ENCODE measurements at regions not wholly inside any gene's neighbourhood (a gene's known extent, or its start where the extent isn't known, plus 50 kb on each side); places are given as distances from the start of the nearest gene placed in this dataset.

DNA sequence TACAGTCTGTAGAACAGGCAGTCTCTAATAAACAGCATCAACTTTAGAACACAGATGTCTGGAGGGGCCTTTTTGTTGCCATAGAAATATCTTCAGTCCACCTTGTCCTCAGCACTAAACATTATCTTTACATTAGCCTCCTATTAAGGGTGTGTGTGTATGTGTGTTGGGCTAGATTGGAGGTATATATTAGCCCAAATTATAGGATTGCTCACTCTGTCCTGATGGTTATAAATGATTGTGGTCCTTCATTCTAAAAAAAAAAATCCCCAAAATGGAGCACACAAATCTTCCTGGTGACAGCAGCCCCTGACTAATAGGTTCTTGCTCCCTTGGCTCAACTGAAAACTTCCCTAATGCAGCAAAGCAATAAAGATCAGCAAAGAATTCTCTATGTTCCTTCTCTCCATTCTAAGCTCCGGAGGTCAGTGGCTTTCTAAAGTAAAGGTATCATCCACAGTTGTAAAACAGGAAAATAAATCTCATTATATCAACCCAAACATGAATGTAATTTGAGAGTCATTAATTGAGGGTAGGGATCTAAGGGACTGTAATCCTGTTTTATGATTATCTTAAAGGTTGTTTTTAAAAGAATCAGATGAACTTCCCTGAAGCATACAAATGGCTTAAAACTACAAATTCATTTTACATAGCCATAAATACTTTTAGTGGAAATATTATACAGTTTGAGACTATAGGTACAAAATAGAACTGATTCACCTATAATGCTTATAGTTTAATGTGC lies 232.7 kb downstream of the KLF12 start:
- no peak for TF ChIP-seq YY1 (IDR thresholded peaks at IDR 0.05; ENCODE audit: insufficient read depth, insufficient read length)
- no peak for TF ChIP-seq ZNF274 (IDR thresholded peaks at IDR 0.05; ENCODE audit: low read depth, low read length)
- no peak for TF ChIP-seq SUZ12 (IDR thresholded peaks at IDR 0.05; ENCODE audit: extremely low read depth, insufficient read depth, insufficient read length)
- Histone ChIP-seq H3K4me3 (ENCODE audit: insufficient read length, low read depth) (no peak overlapping the region), H3K9me3 (ENCODE audit: insufficient read depth, low read length) (no peaks in the 10 kb centered on the region), H3K27me3 (ENCODE audit: insufficient read depth, insufficient read length) (no peaks in the 10 kb centered on the region), H3K9ac (ENCODE audit: insufficient read length, low read depth) (no peak overlapping the region), H3K4me1 (ENCODE audit: insufficient read depth, insufficient read length) (no peaks in the 10 kb centered on the region), H3K36me3 (ENCODE audit: insufficient read depth, insufficient read length, low read length) (no peaks in the 10 kb centered on the region)
- DNase-seq (ENCODE audit: low read depth, low spot score): no peak

- TF ChIP-seq ZNF274 (IDR thresholded peaks at IDR 0.05; ENCODE audit: low read depth, low read length) (no peak), SUZ12 (IDR thresholded peaks at IDR 0.05; ENCODE audit: extremely low read depth, insufficient read depth, insufficient read length) (no peak), YY1 (IDR thresholded peaks at IDR 0.05; ENCODE audit: insufficient read depth, insufficient read length) (no peak)
- no peak overlapping the region for H3K4me3 ChIP-seq (ENCODE audit: insufficient read length, low read depth)
- no peak overlapping the region for H3K9ac ChIP-seq (ENCODE audit: insufficient read length, low read depth)
- H3K4me1 ChIP-seq (ENCODE audit: insufficient read depth, insufficient read length): no peaks in the 10 kb centered on the region
- no peaks in the 10 kb centered on the region for H3K9me3 ChIP-seq (ENCODE audit: insufficient read depth, low read length)
- no peak for DNase-seq (ENCODE audit: low read depth, low spot score)
- H3K36me3 ChIP-seq (ENCODE audit: insufficient read depth, insufficient read length, low read length): no peaks in the 10 kb centered on the region
- no peaks in the 10 kb centered on the region for H3K27me3 ChIP-seq (ENCODE audit: insufficient read depth, insufficient read length)
Measured at GRCh38 chr13:73900591-73900990, 233.6 kb downstream of the KLF12 start.

DNA sequence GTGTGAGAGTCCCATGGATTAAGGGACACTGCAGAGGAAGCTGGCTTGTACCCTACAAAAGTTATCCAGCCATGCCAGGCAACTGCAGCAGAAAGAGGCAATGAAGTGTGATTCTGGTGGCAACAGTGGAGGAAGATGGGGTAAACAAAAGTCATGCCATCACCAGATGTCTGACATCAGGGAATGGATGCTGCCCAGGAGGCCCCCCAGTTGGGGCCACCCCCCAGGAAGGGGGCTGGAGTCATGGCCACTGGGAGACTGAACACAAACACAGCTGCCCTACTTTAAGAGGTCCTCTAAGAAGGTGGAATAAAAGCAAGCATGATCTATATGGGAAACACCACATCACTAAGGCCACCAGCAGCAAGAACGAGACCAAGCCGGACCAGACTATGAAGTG lies 235.3 kb downstream of the KLF12 start:
- no peaks in the 10 kb centered on the region for H3K36me3 ChIP-seq (ENCODE audit: insufficient read depth, insufficient read length, low read length)
- no peaks in the 10 kb centered on the region for H3K27me3 ChIP-seq (ENCODE audit: insufficient read depth, insufficient read length)
- DNase-seq (ENCODE audit: low read depth, low spot score): no peak
- TF ChIP-seq ZNF274 (IDR thresholded peaks at IDR 0.05; ENCODE audit: low read depth, low read length) (no peak), SUZ12 (IDR thresholded peaks at IDR 0.05; ENCODE audit: extremely low read depth, insufficient read depth, insufficient read length) (no peak)
- H3K9ac ChIP-seq (ENCODE audit: insufficient read length, low read depth): no peak overlapping the region
- no peaks in the 10 kb centered on the region for H3K4me1 ChIP-seq (ENCODE audit: insufficient read depth, insufficient read length)
- H3K9me3 ChIP-seq (ENCODE audit: insufficient read depth, low read length): no peaks in the 10 kb centered on the region
- H3K4me3 ChIP-seq (ENCODE audit: insufficient read length, low read depth): no peak overlapping the region

DNA sequence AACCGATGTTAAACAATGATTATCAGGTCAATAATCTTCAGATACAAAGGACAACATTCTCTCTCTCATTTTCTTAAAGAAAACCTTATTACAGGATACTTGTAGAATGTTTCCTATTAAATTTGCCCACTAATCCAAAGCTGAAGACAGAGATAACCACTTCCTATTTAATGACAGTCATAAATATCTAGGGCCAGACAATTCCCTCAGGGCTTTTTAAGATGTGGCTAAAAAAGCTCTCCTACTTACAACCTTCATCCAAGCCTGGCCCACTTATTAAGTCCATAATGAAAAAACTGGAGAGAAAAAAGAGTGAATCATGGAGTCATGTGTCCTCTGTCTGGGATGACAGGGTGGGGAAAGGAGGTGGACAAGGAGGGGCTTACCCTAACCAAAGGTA lies 235.9 kb downstream of the KLF12 start:
- no peaks in the 10 kb centered on the region for H3K27me3 ChIP-seq (ENCODE audit: insufficient read depth, insufficient read length)
- no peak overlapping the region for H3K4me3 ChIP-seq (ENCODE audit: insufficient read length, low read depth)
- DNase-seq (ENCODE audit: low read depth, low spot score): no peak
- no peaks in the 10 kb centered on the region for H3K36me3 ChIP-seq (ENCODE audit: insufficient read depth, insufficient read length, low read length)
- no peak overlapping the region for H3K9ac ChIP-seq (ENCODE audit: insufficient read length, low read depth)
- H3K4me1 ChIP-seq (ENCODE audit: insufficient read depth, insufficient read length): no peaks in the 10 kb centered on the region
- no peak for TF ChIP-seq YY1 (IDR thresholded peaks at IDR 0.05; ENCODE audit: insufficient read depth, insufficient read length)
- TF ChIP-seq SUZ12 (IDR thresholded peaks at IDR 0.05; ENCODE audit: extremely low read depth, insufficient read depth, insufficient read length): no peak
- TF ChIP-seq ZNF274 (IDR thresholded peaks at IDR 0.05; ENCODE audit: low read depth, low read length): no peak
- no peaks in the 10 kb centered on the region for H3K9me3 ChIP-seq (ENCODE audit: insufficient read depth, low read length)

DNA sequence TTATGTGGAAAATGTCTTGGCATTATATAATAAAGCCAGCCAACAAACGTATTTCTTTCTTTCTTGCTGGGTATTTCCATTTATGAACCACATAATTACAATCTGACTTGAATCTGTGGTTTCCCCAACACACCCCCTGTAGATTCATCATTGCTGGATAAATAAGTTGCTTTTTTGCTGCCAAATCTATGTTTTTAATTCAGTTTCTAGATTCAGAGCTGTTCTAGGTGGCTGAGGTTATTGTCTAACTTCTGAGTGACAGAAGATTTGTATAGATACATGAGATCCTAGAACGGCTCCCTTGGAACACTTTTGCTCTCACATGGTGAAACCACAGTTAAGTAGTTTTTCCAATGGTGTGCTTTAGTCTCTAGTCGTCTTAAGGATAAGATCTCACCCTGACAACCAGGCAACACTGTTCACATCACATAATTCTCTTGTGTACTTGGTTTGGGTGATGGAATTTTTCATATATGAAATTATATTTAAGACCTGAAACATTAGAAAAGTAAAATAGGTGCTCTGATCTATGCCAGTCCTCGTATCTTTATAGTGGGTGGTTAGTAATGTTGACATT lies 239.1 kb downstream of the KLF12 start:
- Histone ChIP-seq H3K4me3 (ENCODE audit: insufficient read length, low read depth) (no peak overlapping the region), H3K9ac (ENCODE audit: insufficient read length, low read depth) (no peak overlapping the region), H3K27me3 (ENCODE audit: insufficient read depth, insufficient read length) (no peaks in the 10 kb centered on the region), H3K36me3 (ENCODE audit: insufficient read depth, insufficient read length, low read length) (no peaks in the 10 kb centered on the region), H3K9me3 (ENCODE audit: insufficient read depth, low read length) (no peaks in the 10 kb centered on the region), H3K4me1 (ENCODE audit: insufficient read depth, insufficient read length) (no peaks in the 10 kb centered on the region)
- DNase-seq (ENCODE audit: low read depth, low spot score): no peak
- TF ChIP-seq YY1 (IDR thresholded peaks at IDR 0.05; ENCODE audit: insufficient read depth, insufficient read length): no peak
- no peak for TF ChIP-seq SUZ12 (IDR thresholded peaks at IDR 0.05; ENCODE audit: extremely low read depth, insufficient read depth, insufficient read length)
- TF ChIP-seq ZNF274 (IDR thresholded peaks at IDR 0.05; ENCODE audit: low read depth, low read length): no peak

DNA sequence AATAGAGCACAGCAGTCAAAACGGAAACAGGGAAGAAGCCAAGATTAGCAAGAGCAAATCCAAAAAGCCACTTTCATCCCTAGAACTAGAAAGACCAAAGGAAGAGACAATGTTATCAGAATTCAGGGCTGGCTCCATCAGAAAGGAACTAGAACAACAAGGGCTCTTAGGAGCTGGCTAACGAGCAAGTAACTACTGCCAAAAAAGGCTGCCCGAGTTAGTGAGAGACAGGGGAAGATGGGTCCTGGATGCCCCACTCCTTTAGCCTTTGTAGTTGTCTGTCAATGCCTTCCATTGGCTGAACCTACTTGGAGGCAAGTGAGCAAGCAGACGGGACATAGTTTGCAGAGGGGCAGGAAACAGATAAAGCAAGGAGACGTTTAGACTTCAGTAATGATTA lies 240.4 kb downstream of the KLF12 start:
- no peak for TF ChIP-seq YY1 (IDR thresholded peaks at IDR 0.05; ENCODE audit: insufficient read depth, insufficient read length)
- no peak for TF ChIP-seq SUZ12 (IDR thresholded peaks at IDR 0.05; ENCODE audit: extremely low read depth, insufficient read depth, insufficient read length)
- no peak for TF ChIP-seq ZNF274 (IDR thresholded peaks at IDR 0.05; ENCODE audit: low read depth, low read length)
- Histone ChIP-seq H3K36me3 (ENCODE audit: insufficient read depth, insufficient read length, low read length) (no peaks in the 10 kb centered on the region), H3K9me3 (ENCODE audit: insufficient read depth, low read length) (no peaks in the 10 kb centered on the region), H3K27me3 (ENCODE audit: insufficient read depth, insufficient read length) (no peaks in the 10 kb centered on the region), H3K4me3 (ENCODE audit: insufficient read length, low read depth) (no peak overlapping the region), H3K9ac (ENCODE audit: insufficient read length, low read depth) (no peak overlapping the region), H3K4me1 (ENCODE audit: insufficient read depth, insufficient read length) (no peaks in the 10 kb centered on the region)
- DNase-seq (ENCODE audit: low read depth, low spot score): no peak

DNA sequence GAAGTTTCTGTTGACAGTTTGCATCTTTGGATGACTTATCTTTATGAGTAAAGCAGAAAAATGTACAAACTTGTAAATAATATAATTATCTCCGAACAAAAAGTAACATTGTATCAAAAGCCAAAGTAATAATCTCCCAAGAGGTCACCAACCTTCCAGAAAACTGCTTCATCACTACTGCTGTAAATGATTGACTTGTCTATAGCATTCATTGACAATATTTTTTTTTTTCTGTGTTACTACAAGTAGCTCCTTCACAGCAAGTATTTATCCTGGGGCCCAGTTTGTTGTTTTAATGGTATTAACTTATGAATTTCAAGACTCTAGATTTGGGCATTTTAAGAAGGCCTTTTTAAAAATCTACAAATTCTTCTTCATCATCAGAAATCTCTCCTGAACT lies 242.4 kb downstream of the KLF12 start:
- DNase-seq (ENCODE audit: low read depth, low spot score): no peak
- no peak overlapping the region for H3K9ac ChIP-seq (ENCODE audit: insufficient read length, low read depth)
- H3K27me3 ChIP-seq (ENCODE audit: insufficient read depth, insufficient read length): no peaks in the 10 kb centered on the region
- no peaks in the 10 kb centered on the region for H3K36me3 ChIP-seq (ENCODE audit: insufficient read depth, insufficient read length, low read length)
- no peaks in the 10 kb centered on the region for H3K9me3 ChIP-seq (ENCODE audit: insufficient read depth, low read length)
- TF ChIP-seq ZNF274 (IDR thresholded peaks at IDR 0.05; ENCODE audit: low read depth, low read length) (no peak), SUZ12 (IDR thresholded peaks at IDR 0.05; ENCODE audit: extremely low read depth, insufficient read depth, insufficient read length) (no peak), YY1 (IDR thresholded peaks at IDR 0.05; ENCODE audit: insufficient read depth, insufficient read length) (no peak)
- no peaks in the 10 kb centered on the region for H3K4me1 ChIP-seq (ENCODE audit: insufficient read depth, insufficient read length)
- H3K4me3 ChIP-seq (ENCODE audit: insufficient read length, low read depth): no peak overlapping the region
